ENCODE measurements at regions not wholly inside any gene's neighbourhood (a gene's known extent, or its start where the extent isn't known, plus 50 kb on each side); places are given as distances from the start of the nearest gene placed in this dataset.

DNA sequence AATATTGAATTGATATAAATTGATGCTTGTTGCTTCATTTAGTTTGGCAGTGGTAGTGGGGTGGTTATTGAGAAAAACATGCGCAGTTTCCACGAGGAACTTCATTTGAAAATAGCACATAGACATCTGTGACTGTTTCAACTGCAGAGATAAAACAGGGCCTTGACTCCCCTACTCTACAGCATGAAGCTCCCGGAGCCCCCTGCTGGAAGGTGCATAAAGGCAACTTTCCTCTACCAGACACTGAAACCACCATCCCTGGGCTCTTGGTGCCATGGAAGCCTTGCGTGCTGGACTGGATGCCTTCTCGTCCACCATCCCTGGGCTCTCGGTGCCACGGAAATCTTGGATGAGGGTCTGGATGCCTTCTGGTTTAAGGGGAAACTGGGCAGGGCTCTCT, 195.9 kb downstream of the CSNK2A3 start:
- Histone ChIP-seq H3K27me3 (ENCODE audit: insufficient read depth, poor library complexity, severe bottlenecking) (no peaks in the 10 kb centered on the region), H3K4me3 (replicated peaks; ENCODE audit: insufficient read depth, low read length) (no peak overlapping the region), H3K27ac (replicated peaks) (no peak overlapping the region)
- DNase-seq (ENCODE audit: low read depth in 1 of 2, low spot score in 1 of 2) = peak in 1 of 2 experiments; percentile 46
- TF ChIP-seq, protein P1, sequence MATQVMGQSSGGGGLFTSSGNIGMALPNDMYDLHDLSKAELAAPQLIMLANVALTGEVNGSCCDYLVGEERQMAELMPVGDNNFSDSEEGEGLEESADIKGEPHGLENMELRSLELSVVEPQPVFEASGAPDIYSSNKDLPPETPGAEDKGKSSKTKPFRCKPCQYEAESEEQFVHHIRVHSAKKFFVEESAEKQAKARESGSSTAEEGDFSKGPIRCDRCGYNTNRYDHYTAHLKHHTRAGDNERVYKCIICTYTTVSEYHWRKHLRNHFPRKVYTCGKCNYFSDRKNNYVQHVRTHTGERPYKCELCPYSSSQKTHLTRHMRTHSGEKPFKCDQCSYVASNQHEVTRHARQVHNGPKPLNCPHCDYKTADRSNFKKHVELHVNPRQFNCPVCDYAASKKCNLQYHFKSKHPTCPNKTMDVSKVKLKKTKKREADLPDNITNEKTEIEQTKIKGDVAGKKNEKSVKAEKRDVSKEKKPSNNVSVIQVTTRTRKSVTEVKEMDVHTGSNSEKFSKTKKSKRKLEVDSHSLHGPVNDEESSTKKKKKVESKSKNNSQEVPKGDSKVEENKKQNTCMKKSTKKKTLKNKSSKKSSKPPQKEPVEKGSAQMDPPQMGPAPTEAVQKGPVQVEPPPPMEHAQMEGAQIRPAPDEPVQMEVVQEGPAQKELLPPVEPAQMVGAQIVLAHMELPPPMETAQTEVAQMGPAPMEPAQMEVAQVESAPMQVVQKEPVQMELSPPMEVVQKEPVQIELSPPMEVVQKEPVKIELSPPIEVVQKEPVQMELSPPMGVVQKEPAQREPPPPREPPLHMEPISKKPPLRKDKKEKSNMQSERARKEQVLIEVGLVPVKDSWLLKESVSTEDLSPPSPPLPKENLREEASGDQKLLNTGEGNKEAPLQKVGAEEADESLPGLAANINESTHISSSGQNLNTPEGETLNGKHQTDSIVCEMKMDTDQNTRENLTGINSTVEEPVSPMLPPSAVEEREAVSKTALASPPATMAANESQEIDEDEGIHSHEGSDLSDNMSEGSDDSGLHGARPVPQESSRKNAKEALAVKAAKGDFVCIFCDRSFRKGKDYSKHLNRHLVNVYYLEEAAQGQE (IDR thresholded peaks at IDR 0.05; ENCODE audit: insufficient replicate concordance, low read depth) = no peak
- TF ChIP-seq, protein P2, sequence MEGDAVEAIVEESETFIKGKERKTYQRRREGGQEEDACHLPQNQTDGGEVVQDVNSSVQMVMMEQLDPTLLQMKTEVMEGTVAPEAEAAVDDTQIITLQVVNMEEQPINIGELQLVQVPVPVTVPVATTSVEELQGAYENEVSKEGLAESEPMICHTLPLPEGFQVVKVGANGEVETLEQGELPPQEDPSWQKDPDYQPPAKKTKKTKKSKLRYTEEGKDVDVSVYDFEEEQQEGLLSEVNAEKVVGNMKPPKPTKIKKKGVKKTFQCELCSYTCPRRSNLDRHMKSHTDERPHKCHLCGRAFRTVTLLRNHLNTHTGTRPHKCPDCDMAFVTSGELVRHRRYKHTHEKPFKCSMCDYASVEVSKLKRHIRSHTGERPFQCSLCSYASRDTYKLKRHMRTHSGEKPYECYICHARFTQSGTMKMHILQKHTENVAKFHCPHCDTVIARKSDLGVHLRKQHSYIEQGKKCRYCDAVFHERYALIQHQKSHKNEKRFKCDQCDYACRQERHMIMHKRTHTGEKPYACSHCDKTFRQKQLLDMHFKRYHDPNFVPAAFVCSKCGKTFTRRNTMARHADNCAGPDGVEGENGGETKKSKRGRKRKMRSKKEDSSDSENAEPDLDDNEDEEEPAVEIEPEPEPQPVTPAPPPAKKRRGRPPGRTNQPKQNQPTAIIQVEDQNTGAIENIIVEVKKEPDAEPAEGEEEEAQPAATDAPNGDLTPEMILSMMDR (IDR thresholded peaks at IDR 0.05; ENCODE audit: insufficient read depth, low read length) = peak; percentile 31

DNA sequence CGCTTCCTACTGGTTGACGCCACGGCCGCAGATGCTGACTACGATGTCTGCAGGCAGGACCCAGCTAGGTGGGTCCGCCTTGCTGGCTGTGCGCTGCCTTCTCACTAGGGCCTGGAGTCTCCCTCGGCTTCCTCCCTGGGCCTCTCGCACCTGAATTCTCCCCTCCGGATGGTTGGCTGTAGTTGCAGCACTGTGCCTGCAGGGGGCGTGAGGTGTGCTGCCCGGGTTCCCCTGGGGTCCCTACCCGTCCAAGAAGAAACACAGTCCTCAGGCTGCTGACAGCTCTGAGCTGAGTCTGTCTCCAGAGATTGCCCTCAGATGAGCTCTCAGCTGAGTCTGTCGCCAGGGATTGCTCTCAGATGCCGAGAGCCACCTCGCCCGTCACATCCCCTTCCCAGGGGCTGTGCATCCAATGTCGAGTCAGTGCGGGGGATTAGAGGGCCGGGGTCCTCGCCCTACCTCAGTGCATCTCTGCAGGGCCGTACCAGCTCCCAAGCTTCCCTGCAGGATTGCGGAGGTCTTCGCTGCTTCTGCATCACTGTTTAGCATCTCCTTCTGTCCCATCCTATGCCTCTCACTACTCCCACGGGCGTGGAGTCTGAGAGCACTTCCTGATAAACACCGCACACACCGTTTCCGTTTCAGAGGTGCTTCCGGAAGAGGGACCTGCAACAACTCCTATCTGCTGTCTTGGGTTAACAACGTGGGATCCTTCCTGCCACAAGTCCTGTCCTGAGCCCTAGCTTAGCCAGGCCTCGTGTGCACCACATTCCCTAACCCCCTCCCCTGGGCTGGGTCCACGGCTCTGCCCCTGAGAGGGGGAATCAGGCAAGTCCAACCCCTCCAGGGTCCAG, 196.9 kb downstream of the CSNK2A3 start:
- no peak for TF ChIP-seq POLR2AphosphoS5 (IDR thresholded peaks at IDR 0.05; ENCODE audit: low read depth)
- no peak for TF ChIP-seq GABPA (IDR thresholded peaks at IDR 0.05; ENCODE audit: low read depth)
- TF ChIP-seq SPI1 (IDR thresholded peaks at IDR 0.05; ENCODE audit: borderline replicate concordance, low read depth) = no peak
- TF ChIP-seq, protein P1 (IDR thresholded peaks at IDR 0.05; ENCODE audit: insufficient replicate concordance, low read depth) = no peak
- TF ChIP-seq, protein P2 (IDR thresholded peaks at IDR 0.05; ENCODE audit: insufficient read depth, low read length) = peak; percentile 16
- Histone ChIP-seq H3K27me3 (ENCODE audit: insufficient read depth, poor library complexity, severe bottlenecking) (no peaks in the 10 kb centered on the region), H3K4me3 (replicated peaks; ENCODE audit: insufficient read depth, low read length) (no peak overlapping the region), H3K27ac (replicated peaks) (no peak overlapping the region)
- no peak for DNase-seq (ENCODE audit: low read depth in 1 of 2, low spot score in 1 of 2)

DNA sequence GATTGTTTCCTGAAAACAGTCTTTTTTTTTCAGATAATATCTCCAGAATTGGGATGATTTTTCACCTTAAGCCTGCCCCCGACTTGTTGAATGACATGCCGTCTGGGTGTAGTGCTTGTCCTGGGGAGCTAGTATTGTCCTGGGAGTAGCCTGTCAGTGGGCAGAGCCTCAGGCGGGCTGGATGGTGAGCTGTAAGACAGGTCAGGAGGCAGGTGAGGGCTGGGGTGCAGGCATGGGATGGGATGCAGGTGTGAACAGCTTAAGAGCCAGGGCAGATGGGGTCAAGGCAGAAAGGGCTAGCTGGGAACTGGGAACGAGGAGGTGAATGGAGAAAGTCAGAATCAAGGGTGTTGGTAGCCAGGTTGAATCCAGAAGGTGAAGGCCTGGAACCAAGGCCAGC, 200.2 kb downstream of the CSNK2A3 start:
- no peak overlapping the region for H3K4me3 ChIP-seq (replicated peaks; ENCODE audit: insufficient read depth, low read length)
- H3K27me3 ChIP-seq (ENCODE audit: insufficient read depth, poor library complexity, severe bottlenecking) = no peaks in the 10 kb centered on the region
- no peak for TF ChIP-seq POLR2AphosphoS5 (IDR thresholded peaks at IDR 0.05; ENCODE audit: low read depth)
- TF ChIP-seq, protein P1 (IDR thresholded peaks at IDR 0.05; ENCODE audit: insufficient replicate concordance, low read depth) = no peak
- no peak for TF ChIP-seq SPI1 (IDR thresholded peaks at IDR 0.05; ENCODE audit: borderline replicate concordance, low read depth)
- no peak for TF ChIP-seq GABPA (IDR thresholded peaks at IDR 0.05; ENCODE audit: low read depth)
- TF ChIP-seq, protein P2 (IDR thresholded peaks at IDR 0.05; ENCODE audit: insufficient read depth, low read length) = no peak
- H3K27ac ChIP-seq (replicated peaks) = no peak overlapping the region
- no peak for DNase-seq (ENCODE audit: low read depth in 1 of 2, low spot score in 1 of 2)

All from HL-60 (cell line).